Hindlimb muscle (tissue), 1 donor: ENCODE measurements at regions not wholly inside any gene's neighbourhood (a gene's known extent, or its start where the extent isn't known, plus 50 kb on each side); places are given as distances from the start of the nearest gene placed in this dataset.

Experiments
- DNase-seq: peaks from one replicate; pipeline ENCODE4 v3.0.0-alpha.2; 2013

- DNase-seq, result no peak
These were observed 59.8 kb upstream of the GPM6A start for GRCh38 chr4:175871774-175872405.

GRCh38 chr4:175873707-175874106 is 61.6 kb upstream of the GPM6A start:
- DNase-seq, result no peak

GRCh38 chr4:175874306-175874705 is 62.2 kb upstream of the GPM6A start:
- DNase-seq, result no peak

GRCh38 chr4:175875993-175876771 is 64.1 kb upstream of the GPM6A start:
- no peak for DNase-seq

- DNase-seq, result no peak
These were observed 70.8 kb upstream of the GPM6A start for GRCh38 chr4:175882891-175883290.

- DNase-seq, result no peak
These were observed 72.0 kb upstream of the GPM6A start for GRCh38 chr4:175884048-175884447.

- no peak for DNase-seq
These were observed 79.2 kb upstream of the GPM6A start for GRCh38 chr4:175891231-175891630.

- peak; percentile 17 for DNase-seq
These were observed 79.8 kb upstream of the GPM6A start for GRCh38 chr4:175891851-175892250.

GRCh38 chr4:175905925-175906324 is 93.9 kb upstream of the GPM6A start:
- DNase-seq, result no peak

GRCh38 chr4:175906384-175906783 is 94.3 kb upstream of the GPM6A start:
- DNase-seq, result no peak

- no peak for DNase-seq
These were observed 98.6 kb upstream of the GPM6A start for GRCh38 chr4:175910700-175911099.

- DNase-seq, result no peak
These were observed 104.7 kb upstream of the GPM6A start for GRCh38 chr4:175916626-175917351.

GRCh38 chr4:175927121-175927520 is 115.1 kb upstream of the GPM6A start:
- DNase-seq, result no peak

GRCh38 chr4:175929441-175929840 is 117.4 kb upstream of the GPM6A start:
- no peak for DNase-seq

GRCh38 chr4:175929932-175930331 is 117.9 kb upstream of the GPM6A start:
- no peak for DNase-seq

- DNase-seq, result no peak
These were observed 118.4 kb upstream of the GPM6A start for GRCh38 chr4:175930471-175930870.

GRCh38 chr4:175932116-175932515 is 120.1 kb upstream of the GPM6A start:
- DNase-seq, result no peak

GRCh38 chr4:175934506-175934905 is 122.4 kb upstream of the GPM6A start:
- DNase-seq, result no peak

- DNase-seq, result no peak
These were observed 123.1 kb upstream of the GPM6A start for GRCh38 chr4:175935016-175935661.

- DNase-seq, result no peak
These were observed 121.3 kb upstream of the WDR17 start for GRCh38 chr4:175944126-175944910.

GRCh38 chr4:175946472-175947116 is 119.0 kb upstream of the WDR17 start:
- no peak for DNase-seq
